Keratinocyte (primary cell): ENCODE measurements at regions not wholly inside any gene's neighbourhood (a gene's known extent, or its start where the extent isn't known, plus 50 kb on each side); places are given as distances from the start of the nearest gene placed in this dataset.

Experiments
- DNase-seq: peaks from one replicate; pipeline ENCODE4 v3.0.0-alpha.2; 2011; ENCODE audit warnings: low read depth, missing footprints, low spot score
- FAIRE-seq: peaks from 2 replicates; lab custom pipeline; 2011; peaks lifted over from hg19 to GRCh38; lab: Jason Lieb, UNC
- H2AFZ ChIP-seq: 2 replicates; pipeline ENCODE4 v1.6.0; 2012; ENCODE audit warnings: low read length, control low read depth, inconsistent platforms; ENCODE audit not compliant: control insufficient read depth
- H3K27ac ChIP-seq: 2 replicates; pipeline ENCODE4 v1.5.1; 2011; ENCODE audit warnings: low read length; ENCODE audit not compliant: control insufficient read depth, insufficient read depth
- H3K27me3 ChIP-seq: 3 replicates; pipeline ENCODE4 v1.6.0; 2011; ENCODE audit warnings: low read length; ENCODE audit not compliant: control insufficient read depth, insufficient read depth; ENCODE audit errors: extremely low read depth
- H3K36me3 ChIP-seq, 2 experiments: 2 replicates in 1 of 2; 3 replicates in 1 of 2; pipeline ENCODE4 v1.5.1; 2011; ENCODE audit warnings: low read length in 2 of 2, mild to moderate bottlenecking in 1 of 2; ENCODE audit not compliant: control insufficient read depth in 2 of 2, insufficient read depth in 2 of 2; ENCODE audit errors: extremely low read depth in 1 of 2
- H3K4me1 ChIP-seq: 3 replicates; pipeline ENCODE4 v1.5.1; 2011; ENCODE audit warnings: low read length; ENCODE audit not compliant: control insufficient read depth, insufficient read depth; ENCODE audit errors: extremely low read depth
- H3K4me2 ChIP-seq: 3 replicates; pipeline ENCODE4 v1.6.0; 2011; ENCODE audit warnings: low read depth, low read length; ENCODE audit not compliant: control insufficient read depth, insufficient read depth; ENCODE audit errors: extremely low read depth
- H3K4me3 ChIP-seq, 3 experiments: fragments of 200-600 bp in 1 of 3; sonication (generic) in 1 of 3; 2 replicates in 2 of 3; 3 replicates in 1 of 3; pipeline ENCODE4 v1.5.1; 2011 to 2016; ENCODE audit warnings: low read length in 3 of 3, mild to moderate bottlenecking in 3 of 3, control low read depth in 2 of 3, inconsistent platforms in 1 of 3, low read depth in 1 of 3, mixed read lengths in 1 of 3, mixed run types in 1 of 3, moderate library complexity in 1 of 3; ENCODE audit not compliant: control insufficient read depth in 2 of 3, insufficient read depth in 2 of 3; ENCODE audit errors: extremely low read depth in 1 of 3
- H3K79me2 ChIP-seq: 2 replicates; pipeline ENCODE4 v1.6.0; 2012; ENCODE audit warnings: low read length; ENCODE audit not compliant: control insufficient read depth, insufficient read depth
- H3K9ac ChIP-seq: 3 replicates; pipeline ENCODE4 v1.6.0; 2011; ENCODE audit warnings: low read length; ENCODE audit not compliant: control insufficient read depth, insufficient read depth; ENCODE audit errors: extremely low read depth
- H3K9me1 ChIP-seq: 3 replicates; pipeline ENCODE4 v1.6.0; 2011; ENCODE audit warnings: low read length; ENCODE audit not compliant: control insufficient read depth, insufficient read depth; ENCODE audit errors: extremely low read depth
- H3K9me3 ChIP-seq: 2 replicates; pipeline ENCODE4 v1.5.1; 2012; ENCODE audit warnings: low read depth, low read length; ENCODE audit not compliant: control insufficient read depth
- H4K20me1 ChIP-seq: 3 replicates; pipeline ENCODE4 v1.6.0; 2011; ENCODE audit warnings: low read length; ENCODE audit not compliant: control insufficient read depth, insufficient read depth; ENCODE audit errors: extremely low read depth
- EZH2 ChIP-seq: IDR thresholded peaks from one replicate; pipeline ENCODE4 v1.6.1; 2012; ENCODE audit warnings: inconsistent platforms, mild to moderate bottlenecking, low read length, moderate library complexity
- dilution Hi-C: fragments of 300-500 bp; cut with MboI; formaldehyde crosslinking; loops from one replicate; pipeline ENCODE4 v1.7.0; 2020; ENCODE audit warnings: low sequenced_read_pairs; ENCODE audit not compliant: extremely low pct_ligation_motif_present
- TF ChIP-seq, protein P1 (sequence below), 3 experiments: IDR thresholded peaks in 1 of 3; conservative IDR thresholded peaks in 1 of 3; optimal IDR thresholded peaks in 1 of 3; 2 replicates in 2 of 3; 3 replicates in 1 of 3; pipeline versions ENCODE3 to v1.5.1; 2011; ENCODE audit warnings: low read length in 3 of 3, mild to moderate bottlenecking in 3 of 3, moderate library complexity in 2 of 3, control low read depth in 1 of 3, inconsistent platforms in 1 of 3; ENCODE audit not compliant: insufficient read depth in 2 of 3; ENCODE audit errors: extremely low read depth in 1 of 3

DNA sequence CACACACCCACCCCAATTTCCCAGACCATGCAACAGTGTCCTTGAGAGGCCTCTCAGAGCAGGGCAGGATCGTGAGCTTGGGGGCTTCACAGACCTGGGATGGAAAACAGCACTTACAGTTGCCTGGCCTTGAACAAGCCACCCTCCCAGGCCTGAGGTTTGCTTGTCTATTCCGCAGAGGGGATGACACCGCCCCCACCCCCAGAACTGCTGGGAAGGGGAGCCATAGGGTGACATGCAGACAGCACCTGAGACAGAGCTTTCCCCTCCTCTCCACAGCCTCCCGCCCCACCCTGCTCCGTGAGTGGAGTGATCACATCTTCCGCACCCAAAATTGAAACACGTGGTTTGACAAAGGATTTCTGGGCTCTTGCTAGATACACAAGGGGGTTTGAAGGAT, 131.5 kb upstream of the TNRC6C start:
- no peak overlapping the region for H2AFZ ChIP-seq
- H3K36me3 ChIP-seq: no peaks in the 10 kb centered on the region
- no peak for TF ChIP-seq EZH2
- TF ChIP-seq, protein P1, sequence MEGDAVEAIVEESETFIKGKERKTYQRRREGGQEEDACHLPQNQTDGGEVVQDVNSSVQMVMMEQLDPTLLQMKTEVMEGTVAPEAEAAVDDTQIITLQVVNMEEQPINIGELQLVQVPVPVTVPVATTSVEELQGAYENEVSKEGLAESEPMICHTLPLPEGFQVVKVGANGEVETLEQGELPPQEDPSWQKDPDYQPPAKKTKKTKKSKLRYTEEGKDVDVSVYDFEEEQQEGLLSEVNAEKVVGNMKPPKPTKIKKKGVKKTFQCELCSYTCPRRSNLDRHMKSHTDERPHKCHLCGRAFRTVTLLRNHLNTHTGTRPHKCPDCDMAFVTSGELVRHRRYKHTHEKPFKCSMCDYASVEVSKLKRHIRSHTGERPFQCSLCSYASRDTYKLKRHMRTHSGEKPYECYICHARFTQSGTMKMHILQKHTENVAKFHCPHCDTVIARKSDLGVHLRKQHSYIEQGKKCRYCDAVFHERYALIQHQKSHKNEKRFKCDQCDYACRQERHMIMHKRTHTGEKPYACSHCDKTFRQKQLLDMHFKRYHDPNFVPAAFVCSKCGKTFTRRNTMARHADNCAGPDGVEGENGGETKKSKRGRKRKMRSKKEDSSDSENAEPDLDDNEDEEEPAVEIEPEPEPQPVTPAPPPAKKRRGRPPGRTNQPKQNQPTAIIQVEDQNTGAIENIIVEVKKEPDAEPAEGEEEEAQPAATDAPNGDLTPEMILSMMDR (optimal IDR thresholded peaks at IDR 0.05 in 1 of 3, IDR thresholded peaks at IDR 0.05 in 1 of 3, conservative IDR thresholded peaks at IDR 0.05 in 1 of 3; ENCODE audit: extremely low read depth in 1 of 3, insufficient read depth in 2 of 3, low read length in 3 of 3): no peak
- DNase-seq (no peak), FAIRE-seq (no peak)
- H3K27me3 ChIP-seq: peaks cover 15% of the 10 kb centered on the region
- H3K9me3 ChIP-seq: peaks cover 6% of the 10 kb centered on the region
- no peaks in the 10 kb centered on the region for H3K4me1 ChIP-seq
- no peak overlapping the region for H3K4me3 ChIP-seq
- H3K79me2 ChIP-seq: no peaks in the 10 kb centered on the region
- H3K27ac ChIP-seq: no peak overlapping the region
- H3K4me2 ChIP-seq: no peak overlapping the region
- no peaks in the 10 kb centered on the region for H3K9me1 ChIP-seq
- dilution Hi-C loops: no loop called here
- H3K9ac ChIP-seq: no peak overlapping the region
- H4K20me1 ChIP-seq: no peaks in the 10 kb centered on the region

DNA sequence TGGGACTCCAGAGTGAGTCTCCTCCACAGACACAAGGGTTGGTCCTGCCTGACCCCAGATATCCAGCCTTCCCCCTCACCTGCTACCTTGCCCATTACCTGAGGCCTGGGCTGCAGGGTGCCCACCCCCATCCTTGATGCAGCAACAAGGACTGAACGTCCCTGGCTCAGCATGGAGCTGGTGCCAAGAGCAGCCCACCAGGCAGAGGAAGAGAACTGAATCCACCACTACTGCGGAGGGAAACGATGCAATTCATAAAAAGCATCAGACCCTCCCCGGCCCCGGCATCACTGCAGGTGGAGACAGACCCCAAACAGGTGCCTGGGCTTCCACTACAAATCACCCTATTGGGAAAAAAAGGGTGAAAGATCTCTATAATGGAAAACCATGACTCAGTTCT, 131.0 kb upstream of the TNRC6C start:
- Histone ChIP-seq H3K79me2 (no peaks in the 10 kb centered on the region), H3K4me3 (no peak overlapping the region), H3K36me3 (no peaks in the 10 kb centered on the region), H3K9me1 (no peaks in the 10 kb centered on the region), H3K4me1 (no peaks in the 10 kb centered on the region), H3K27ac (no peak overlapping the region), H3K27me3 (peaks cover 18% of the 10 kb centered on the region), H2AFZ (no peak overlapping the region), H3K9ac (no peak overlapping the region), H3K4me2 (no peak overlapping the region), H4K20me1 (no peaks in the 10 kb centered on the region), H3K9me3 (peaks cover 6% of the 10 kb centered on the region)
- dilution Hi-C loops: no loop called here
- DNase-seq (no peak), FAIRE-seq (no peak)
- TF ChIP-seq, protein P1 (optimal IDR thresholded peaks at IDR 0.05 in 1 of 3, IDR thresholded peaks at IDR 0.05 in 1 of 3, conservative IDR thresholded peaks at IDR 0.05 in 1 of 3; ENCODE audit: extremely low read depth in 1 of 3, insufficient read depth in 2 of 3, low read length in 3 of 3): no peak
- TF ChIP-seq EZH2: no peak
